ENCODE measurements at regions not wholly inside any gene's neighbourhood (a gene's known extent, or its start where the extent isn't known, plus 50 kb on each side); places are given as distances from the start of the nearest gene placed in this dataset.

DNA sequence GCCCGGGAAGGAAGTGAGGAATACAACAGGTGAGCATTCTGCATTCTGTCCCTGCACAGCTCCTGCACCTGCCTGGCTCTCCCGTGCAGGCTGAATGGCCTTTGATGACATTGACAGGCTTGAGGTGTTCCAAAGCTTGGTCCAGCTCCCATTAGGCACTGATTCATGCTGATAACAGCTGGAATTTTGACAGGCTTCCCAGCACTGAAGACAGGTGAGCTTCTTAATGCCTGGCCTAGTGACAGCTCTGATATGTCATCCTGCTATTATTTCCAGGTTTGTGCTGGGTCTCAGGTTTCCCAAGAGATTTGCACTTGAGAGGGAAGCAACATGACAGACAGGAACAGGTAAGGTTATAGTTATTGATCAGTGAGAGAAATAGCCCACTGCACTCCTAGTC is 58.0 kb upstream of the MTNR1B start:
- TF ChIP-seq, protein P1, sequence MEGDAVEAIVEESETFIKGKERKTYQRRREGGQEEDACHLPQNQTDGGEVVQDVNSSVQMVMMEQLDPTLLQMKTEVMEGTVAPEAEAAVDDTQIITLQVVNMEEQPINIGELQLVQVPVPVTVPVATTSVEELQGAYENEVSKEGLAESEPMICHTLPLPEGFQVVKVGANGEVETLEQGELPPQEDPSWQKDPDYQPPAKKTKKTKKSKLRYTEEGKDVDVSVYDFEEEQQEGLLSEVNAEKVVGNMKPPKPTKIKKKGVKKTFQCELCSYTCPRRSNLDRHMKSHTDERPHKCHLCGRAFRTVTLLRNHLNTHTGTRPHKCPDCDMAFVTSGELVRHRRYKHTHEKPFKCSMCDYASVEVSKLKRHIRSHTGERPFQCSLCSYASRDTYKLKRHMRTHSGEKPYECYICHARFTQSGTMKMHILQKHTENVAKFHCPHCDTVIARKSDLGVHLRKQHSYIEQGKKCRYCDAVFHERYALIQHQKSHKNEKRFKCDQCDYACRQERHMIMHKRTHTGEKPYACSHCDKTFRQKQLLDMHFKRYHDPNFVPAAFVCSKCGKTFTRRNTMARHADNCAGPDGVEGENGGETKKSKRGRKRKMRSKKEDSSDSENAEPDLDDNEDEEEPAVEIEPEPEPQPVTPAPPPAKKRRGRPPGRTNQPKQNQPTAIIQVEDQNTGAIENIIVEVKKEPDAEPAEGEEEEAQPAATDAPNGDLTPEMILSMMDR (IDR thresholded peaks at IDR 0.05), result no peak
- TF ChIP-seq POLR2A (IDR thresholded peaks at IDR 0.05), result no peak
